AG04450 (cell line): ENCODE measurements at regions not wholly inside any gene's neighbourhood (a gene's known extent, or its start where the extent isn't known, plus 50 kb on each side); places are given as distances from the start of the nearest gene placed in this dataset.

Experiments
- CTCF ChIA-PET: fragments of 300-600, 350-600 bp; formaldehyde crosslinking; extraction: SDS; loops from one replicate; lab custom pipeline; 2022; ENCODE audit warnings: antibody characterized with exemption, inconsistent platforms; lab: Charles Lee
- POLR2A ChIA-PET: fragments of 350-600 bp; formaldehyde crosslinking; extraction: SDS; loops from one replicate; lab custom pipeline; 2021; ENCODE audit warnings: antibody characterized with exemption, inconsistent platforms; lab: Yijun Ruan, JAX
- DNase-seq: peaks from one replicate; pipeline ENCODE4 v3.0.0-alpha.2; 2011; ENCODE audit warnings: low read depth, low spot score
- H3K27ac ChIP-seq: one replicate; pipeline ENCODE4 v1.5.1; 2012; ENCODE audit warnings: low read depth, low read length, control low read depth
- H3K27me3 ChIP-seq: one replicate; pipeline ENCODE4 v1.6.0; 2012; ENCODE audit warnings: low read length; ENCODE audit not compliant: control insufficient read depth, insufficient read depth
- H3K4me3 ChIP-seq: 2 replicates; pipeline ENCODE4 v1.5.1; 2011; ENCODE audit warnings: mild to moderate bottlenecking, low read depth, low read length, control low read depth
- H3K9me3 ChIP-seq: 2 replicates; pipeline ENCODE4 v1.5.1; 2012; ENCODE audit warnings: low read length; ENCODE audit not compliant: control insufficient read depth, insufficient read depth
- TF ChIP-seq, protein P1 (sequence below): IDR thresholded peaks from 2 replicates; pipeline ENCODE4 v1.5.1; 2011; ENCODE audit warnings: low read depth, low read length, control low read depth, inconsistent platforms

GRCh38 chr9:111263116-111263515, 66.9 kb downstream of the OR2K2 start:
- no peak for DNase-seq
- Histone ChIP-seq H3K9me3 (peaks cover 10% of the 10 kb centered on the region), H3K4me3 (no peak overlapping the region), H3K27me3 (no peaks in the 10 kb centered on the region), H3K27ac (no peak overlapping the region)
- TF ChIP-seq, protein P1, sequence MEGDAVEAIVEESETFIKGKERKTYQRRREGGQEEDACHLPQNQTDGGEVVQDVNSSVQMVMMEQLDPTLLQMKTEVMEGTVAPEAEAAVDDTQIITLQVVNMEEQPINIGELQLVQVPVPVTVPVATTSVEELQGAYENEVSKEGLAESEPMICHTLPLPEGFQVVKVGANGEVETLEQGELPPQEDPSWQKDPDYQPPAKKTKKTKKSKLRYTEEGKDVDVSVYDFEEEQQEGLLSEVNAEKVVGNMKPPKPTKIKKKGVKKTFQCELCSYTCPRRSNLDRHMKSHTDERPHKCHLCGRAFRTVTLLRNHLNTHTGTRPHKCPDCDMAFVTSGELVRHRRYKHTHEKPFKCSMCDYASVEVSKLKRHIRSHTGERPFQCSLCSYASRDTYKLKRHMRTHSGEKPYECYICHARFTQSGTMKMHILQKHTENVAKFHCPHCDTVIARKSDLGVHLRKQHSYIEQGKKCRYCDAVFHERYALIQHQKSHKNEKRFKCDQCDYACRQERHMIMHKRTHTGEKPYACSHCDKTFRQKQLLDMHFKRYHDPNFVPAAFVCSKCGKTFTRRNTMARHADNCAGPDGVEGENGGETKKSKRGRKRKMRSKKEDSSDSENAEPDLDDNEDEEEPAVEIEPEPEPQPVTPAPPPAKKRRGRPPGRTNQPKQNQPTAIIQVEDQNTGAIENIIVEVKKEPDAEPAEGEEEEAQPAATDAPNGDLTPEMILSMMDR = no peak
- ChIA-PET CTCF (no interaction called here), POLR2A (no interaction called here)

DNA sequence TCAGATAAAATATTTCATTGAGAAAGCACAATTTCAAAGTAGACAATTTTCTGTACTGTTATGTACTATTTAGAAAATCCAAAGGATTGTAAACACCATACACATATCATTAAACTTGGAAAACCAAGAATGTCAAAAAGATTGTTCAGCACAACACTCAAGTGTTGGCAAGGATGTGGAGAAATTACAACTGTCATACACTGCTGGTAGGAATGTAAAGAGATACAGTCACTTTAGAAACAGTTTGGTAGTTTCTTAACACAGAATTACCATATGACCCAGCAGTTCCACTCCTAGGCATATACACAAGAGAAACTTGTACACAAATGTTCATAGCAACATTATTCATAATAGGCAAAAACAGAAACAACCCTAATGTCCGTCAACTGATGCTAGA, 71.2 kb downstream of the OR2K2 start:
- TF ChIP-seq, protein P1 = no peak
- Histone ChIP-seq H3K9me3 (0 out of 2 replicates have a peak, but pooled peaks cover 3% of the 10 kb centered on the region), H3K4me3 (no peak overlapping the region), H3K27me3 (no peaks in the 10 kb centered on the region), H3K27ac (no peak overlapping the region)
- DNase-seq = no peak
- CTCF ChIA-PET = no interaction called here
- POLR2A ChIA-PET = no interaction called here

- Histone ChIP-seq H3K27me3 (no peaks in the 10 kb centered on the region), H3K9me3 (0 out of 2 replicates have a peak, but pooled peaks cover 3% of the 10 kb centered on the region), H3K4me3 (no peak overlapping the region), H3K27ac (no peak overlapping the region)
- CTCF ChIA-PET = no interaction called here
- no peak for DNase-seq
- TF ChIP-seq, protein P1 = no peak
- POLR2A ChIA-PET = no interaction called here
Observed at GRCh38 chr9:111258209-111258874, 71.7 kb downstream of the OR2K2 start.

GRCh38 chr9:111253742-111254437, 76.1 kb downstream of the OR2K2 start:
- POLR2A ChIA-PET = interaction anchor here (0.6 kb wide), 1 partner anchor 30 kb away, joined by 5 read pairs; no protein-coding TSS in a partner anchor
- TF ChIP-seq, protein P1 = no peak
- H3K4me3 ChIP-seq = no peak overlapping the region
- CTCF ChIA-PET = no interaction called here
- no peaks in the 10 kb centered on the region for H3K9me3 ChIP-seq
- no peaks in the 10 kb centered on the region for H3K27me3 ChIP-seq
- no peak for DNase-seq
- H3K27ac ChIP-seq = no peak overlapping the region
